Fibroblast of the aortic adventitia (primary cell): ENCODE measurements at regions not wholly inside any gene's neighbourhood (a gene's known extent, or its start where the extent isn't known, plus 50 kb on each side); places are given as distances from the start of the nearest gene placed in this dataset.

Source experiments
- DNase-seq: peaks from one replicate; pipeline ENCODE4 v3.0.0-alpha.2; 2010; ENCODE audit warnings: low read depth
- H3K4me3 ChIP-seq: 2 replicates; pipeline ENCODE4 v1.5.1; 2011; ENCODE audit warnings: low read depth, mild to moderate bottlenecking, control low read depth, low read length, moderate library complexity
- TF ChIP-seq, protein P1 (sequence below): IDR thresholded peaks from 2 replicates; pipeline ENCODE4 v1.5.1; 2011; ENCODE audit warnings: mild to moderate bottlenecking, low read length, control low read depth, inconsistent platforms; ENCODE audit not compliant: insufficient read depth

DNA sequence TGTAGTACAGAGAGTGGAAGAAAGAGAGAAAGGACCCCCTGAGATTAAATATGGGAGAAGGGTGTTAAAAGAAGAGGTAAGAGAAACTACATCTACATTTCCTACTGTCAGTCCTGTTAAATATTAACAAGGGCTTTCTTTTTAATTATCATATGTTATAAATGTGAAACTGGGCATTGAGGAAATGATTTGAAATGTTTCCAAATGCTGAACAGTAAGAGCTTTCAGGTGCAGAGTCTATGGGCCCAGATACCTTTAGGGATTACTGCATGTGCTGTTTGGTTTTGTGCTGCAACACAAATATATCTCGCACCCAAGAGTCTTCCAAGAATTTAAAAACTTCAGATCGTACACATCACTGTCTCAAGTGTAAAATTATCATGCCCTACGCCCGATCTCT, 176.3 kb downstream of the RBM26 start:
- TF ChIP-seq, protein P1, sequence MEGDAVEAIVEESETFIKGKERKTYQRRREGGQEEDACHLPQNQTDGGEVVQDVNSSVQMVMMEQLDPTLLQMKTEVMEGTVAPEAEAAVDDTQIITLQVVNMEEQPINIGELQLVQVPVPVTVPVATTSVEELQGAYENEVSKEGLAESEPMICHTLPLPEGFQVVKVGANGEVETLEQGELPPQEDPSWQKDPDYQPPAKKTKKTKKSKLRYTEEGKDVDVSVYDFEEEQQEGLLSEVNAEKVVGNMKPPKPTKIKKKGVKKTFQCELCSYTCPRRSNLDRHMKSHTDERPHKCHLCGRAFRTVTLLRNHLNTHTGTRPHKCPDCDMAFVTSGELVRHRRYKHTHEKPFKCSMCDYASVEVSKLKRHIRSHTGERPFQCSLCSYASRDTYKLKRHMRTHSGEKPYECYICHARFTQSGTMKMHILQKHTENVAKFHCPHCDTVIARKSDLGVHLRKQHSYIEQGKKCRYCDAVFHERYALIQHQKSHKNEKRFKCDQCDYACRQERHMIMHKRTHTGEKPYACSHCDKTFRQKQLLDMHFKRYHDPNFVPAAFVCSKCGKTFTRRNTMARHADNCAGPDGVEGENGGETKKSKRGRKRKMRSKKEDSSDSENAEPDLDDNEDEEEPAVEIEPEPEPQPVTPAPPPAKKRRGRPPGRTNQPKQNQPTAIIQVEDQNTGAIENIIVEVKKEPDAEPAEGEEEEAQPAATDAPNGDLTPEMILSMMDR: no peak
- no peak overlapping the region for H3K4me3 ChIP-seq
- DNase-seq: no peak

DNA sequence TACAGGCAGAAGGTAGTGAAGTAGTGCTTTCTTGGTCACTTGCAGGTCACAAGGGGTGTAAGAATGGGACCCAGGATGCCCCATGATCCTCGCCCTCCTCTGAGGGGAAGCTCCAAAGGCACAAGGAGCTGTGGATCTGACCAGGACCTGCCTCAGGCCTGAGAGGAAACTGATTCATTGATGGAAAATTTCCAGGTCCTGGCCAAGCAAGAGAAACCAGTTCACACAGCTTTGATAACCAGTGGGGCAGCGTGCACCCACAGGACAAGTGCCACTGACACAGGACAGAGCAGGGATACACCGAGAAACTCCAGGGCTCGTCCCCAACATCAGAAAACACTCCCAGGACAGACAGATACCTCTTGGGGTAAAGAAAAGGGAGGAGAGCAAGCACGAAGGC, 177.1 kb downstream of the RBM26 start:
- no peak overlapping the region for H3K4me3 ChIP-seq
- TF ChIP-seq, protein P1: no peak

DNA sequence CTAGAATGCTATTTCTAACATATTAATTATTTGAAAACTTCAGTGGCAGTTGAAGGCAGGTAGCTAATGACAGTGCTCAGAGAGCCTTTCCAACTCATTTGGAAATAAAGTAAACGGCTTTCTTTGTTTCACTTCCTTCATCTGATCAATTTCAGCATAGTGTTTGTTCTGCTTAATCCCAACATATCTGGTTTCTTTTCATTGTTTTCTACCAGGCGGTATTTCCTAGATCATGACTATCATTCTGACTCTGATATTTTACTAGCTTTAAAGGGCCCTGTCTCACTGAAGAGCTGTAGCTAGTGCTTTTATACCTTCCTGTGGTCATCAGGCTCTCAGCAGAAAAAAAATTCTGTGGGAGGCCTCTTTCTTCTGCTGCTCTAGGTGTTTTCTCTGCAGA, 178.6 kb downstream of the RBM26 start:
- TF ChIP-seq, protein P1: no peak
- H3K4me3 ChIP-seq: no peak overlapping the region
- DNase-seq: no peak

More for the DNA sequence above, 177.1 kb downstream of the RBM26 start:
- no peak for DNase-seq

DNA sequence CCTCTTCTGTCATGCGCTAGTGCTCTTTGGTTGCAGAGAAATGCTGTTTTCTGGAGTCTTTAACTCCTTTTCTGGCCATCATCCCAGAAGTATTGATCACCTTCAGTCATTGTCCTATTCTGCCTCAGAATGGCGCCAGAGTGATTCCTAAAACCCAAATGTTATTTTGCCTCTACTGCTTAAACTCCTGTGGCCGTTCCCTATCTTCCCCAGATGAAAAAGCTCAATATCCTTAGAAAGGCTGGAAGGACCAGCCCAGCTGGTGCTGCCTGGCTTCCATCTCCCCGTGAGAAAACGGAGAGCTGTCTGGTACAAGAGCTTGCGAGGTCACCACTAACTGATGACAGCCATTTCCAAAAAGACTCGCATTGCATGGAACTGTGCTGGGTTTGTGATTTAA, 179.1 kb downstream of the RBM26 start:
- TF ChIP-seq, protein P1: no peak
- no peak overlapping the region for H3K4me3 ChIP-seq
- DNase-seq: no peak

DNA sequence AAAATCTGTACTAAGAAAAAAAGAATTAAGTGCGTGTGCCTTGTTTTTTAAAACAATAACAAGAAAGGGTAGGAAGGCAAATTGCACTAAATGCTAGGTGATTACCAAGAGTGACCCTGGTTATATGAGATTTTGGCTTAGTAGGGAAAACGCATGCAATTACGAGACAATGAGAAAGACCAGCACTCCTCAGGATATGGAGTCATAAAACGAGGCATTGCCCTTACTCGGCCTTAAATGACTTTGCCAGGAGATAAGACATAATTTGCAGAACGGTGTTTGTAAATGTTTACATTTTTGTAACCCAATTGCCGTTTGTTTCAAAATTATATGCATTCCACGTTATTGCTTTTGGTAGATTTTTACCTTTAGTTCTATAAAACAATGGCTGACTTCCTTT, 179.8 kb downstream of the RBM26 start:
- H3K4me3 ChIP-seq: no peak overlapping the region
- TF ChIP-seq, protein P1: no peak
- DNase-seq: no peak

DNA sequence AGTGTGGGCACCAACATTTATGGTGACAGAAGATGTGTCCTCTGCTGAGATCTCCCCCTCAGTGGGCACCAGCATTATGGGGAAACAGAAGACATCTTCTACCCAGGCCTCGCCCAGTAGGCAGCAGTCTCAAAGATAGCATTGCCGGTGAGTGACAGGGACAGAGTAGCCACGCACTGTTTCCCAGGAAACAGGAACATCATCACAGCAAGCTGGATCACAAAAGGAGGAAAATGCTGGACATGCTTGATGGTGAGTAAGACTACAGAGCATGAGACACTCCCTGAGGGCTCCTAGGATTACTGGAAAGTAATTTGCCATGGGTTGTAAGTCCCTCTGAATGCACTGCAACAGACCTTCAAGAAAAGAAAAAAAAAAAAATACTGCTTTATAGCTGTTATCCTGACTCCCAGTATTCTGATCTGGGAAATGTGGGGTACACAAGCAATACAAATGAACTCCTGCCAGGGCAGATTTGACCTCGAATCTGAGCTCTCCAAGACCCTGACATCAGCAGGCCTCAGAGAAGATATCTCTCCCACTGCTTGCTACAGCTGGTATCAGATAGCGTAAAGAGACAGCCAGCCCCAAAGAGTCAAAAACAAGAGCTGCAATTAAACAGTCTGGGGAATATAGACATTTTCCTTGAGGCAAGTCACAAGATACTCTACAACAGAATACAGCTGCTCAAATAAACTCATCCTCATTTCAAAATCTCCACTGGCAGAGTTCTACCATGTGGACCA, 180.4 kb downstream of the RBM26 start:
- TF ChIP-seq, protein P1: no peak
- no peak overlapping the region for H3K4me3 ChIP-seq
- DNase-seq: no peak
